Activated B cell treated with CpG ODN at 0.5 μM for 24 hours (primary cell): ENCODE measurements at regions not wholly inside any gene's neighbourhood (a gene's known extent, or its start where the extent isn't known, plus 50 kb on each side); places are given as distances from the start of the nearest gene placed in this dataset.

Source experiments
- ATAC-seq: fragments of 200-7000 bp; cut with Tn5 transposase; one replicate; pipeline ENCODE4 v1.10.0; 2021; ENCODE audit warnings: low read depth, mild to moderate bottlenecking, moderate library complexity
- CTCF ChIA-PET: fragments of 350-600 bp; sonication (Branson Sonifier 250); formaldehyde crosslinking; loops from one replicate; lab custom pipeline; 2021; ENCODE audit warnings: antibody characterized with exemption; lab: Charles Lee
- POLR2A ChIA-PET: fragments of 350-600 bp; sonication (Branson Sonifier 250); formaldehyde crosslinking; loops from one replicate; lab custom pipeline; 2021; ENCODE audit warnings: antibody characterized with exemption; lab: Charles Lee
- DNase-seq: peaks from one replicate; pipeline ENCODE4 v3.0.0; 2022
- H3K27ac Mint-ChIP-seq: one replicate; pipeline ENCODE4 v1.8.0; 2020; ENCODE audit warnings: mixed read lengths
- H3K27me3 Mint-ChIP-seq: one replicate; pipeline ENCODE4 v1.8.0; 2021; ENCODE audit warnings: mixed read lengths
- H3K36me3 Mint-ChIP-seq: one replicate; pipeline ENCODE4 v1.8.0; 2021; ENCODE audit warnings: low read depth, mixed read lengths
- H3K4me1 Mint-ChIP-seq: one replicate; pipeline ENCODE4 v1.8.0; 2021; ENCODE audit warnings: mixed read lengths
- H3K4me3 Mint-ChIP-seq: one replicate; pipeline ENCODE4 v1.8.0; 2020; ENCODE audit warnings: mild to moderate bottlenecking, mixed read lengths
- H3K9me3 Mint-ChIP-seq: one replicate; pipeline ENCODE4 v1.8.0; 2020; ENCODE audit warnings: mixed read lengths
- CTCF ChIP-seq: fragments of 200-600 bp; IDR thresholded peaks from one replicate; pipeline ENCODE4 v1.8.0; 2022; ENCODE audit warnings: antibody characterized with exemption, mild to moderate bottlenecking
- intact Hi-C: fragments of 100-400 bp; cut with micrococcal nuclease; formaldehyde crosslinking; loops from one replicate; pipeline ENCODE4 v1.15.1; 2024

DNA sequence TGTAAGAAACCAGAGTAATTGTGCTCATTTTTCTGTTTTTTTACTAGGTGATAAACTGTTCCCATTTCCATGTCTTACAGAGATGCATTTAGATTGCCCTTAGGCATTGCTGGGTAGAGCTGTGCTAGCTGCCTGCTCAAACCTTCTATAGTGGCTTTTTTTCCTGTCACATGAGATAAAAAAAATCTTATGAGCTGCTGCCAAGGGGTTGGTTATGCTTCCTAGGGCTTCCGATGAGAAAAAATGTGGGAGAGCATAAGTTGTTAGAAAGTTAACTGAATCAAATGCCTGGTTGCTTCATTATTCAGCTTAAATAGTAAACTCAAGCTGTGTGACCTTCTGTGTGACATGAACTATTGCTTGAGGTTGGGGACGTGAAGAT lies 50.0 kb upstream of the NOX3 start:
- Mint-ChIP-seq H3K9me3 (peaks cover 4% of the 10 kb centered on the region), H3K27me3 (no peaks in the 10 kb centered on the region), H3K36me3 (no peaks in the 10 kb centered on the region), H3K4me1 (peaks cover 1% of the 10 kb centered on the region), H3K4me3 (no peak overlapping the region), H3K27ac (no peak overlapping the region)
- ATAC-seq (no peak), DNase-seq (no peak)
- intact Hi-C loops = no loop called here
- no peak for TF ChIP-seq CTCF
- ChIA-PET CTCF (no interaction called here), POLR2A (no interaction called here)
